GM12878 (cell line): ENCODE measurements at regions not wholly inside any gene's neighbourhood (a gene's known extent, or its start where the extent isn't known, plus 50 kb on each side); places are given as distances from the start of the nearest gene placed in this dataset.

Source experiments
- ATAC-seq: fragments of 200-7000 bp; cut with Tn5 transposase; 3 replicates; pipeline ENCODE4 v1.9.1; 2020; ENCODE audit warnings: mild to moderate bottlenecking, moderate library complexity
- BruUV-seq: library from RNA; stranded (reverse); fragments of 400-500 nt; replicated peaks from 2 replicates; lab custom pipeline; 2021; lab: Mats Ljungman, UMichigan
- CTCF ChIA-PET: fragments of 300-600 bp; sonication (Branson Sonifier 250); formaldehyde crosslinking; extraction: SDS; loops from one replicate; lab custom pipeline; 2021; ENCODE audit warnings: inconsistent platforms; lab: Yijun Ruan, JAX
- POLR2A ChIA-PET: fragments of 350-600 bp; formaldehyde crosslinking; extraction: SDS; loops from one replicate; lab custom pipeline; 2021; ENCODE audit warnings: inconsistent platforms; lab: Charles Lee
- RAD21 ChIA-PET: fragments of 300-600 bp; sonication (Branson Sonifier 250); formaldehyde crosslinking; loops from one replicate; lab custom pipeline; 2023; ENCODE audit warnings: antibody characterized with exemption; ENCODE audit not compliant: unreplicated experiment; lab: Charles Lee
- SMC1A ChIA-PET: fragments of 300-600 bp; sonication (Branson Sonifier 250); formaldehyde crosslinking; loops from one replicate; lab custom pipeline; 2023; ENCODE audit not compliant: unreplicated experiment, uncharacterized antibody; lab: Charles Lee
- DNase-seq: peaks from one replicate; pipeline ENCODE4 v3.0.0-alpha.2; 2011; ENCODE audit warnings: low read depth, low spot score
- FAIRE-seq: peaks from 3 replicates; lab custom pipeline; 2011; peaks lifted over from hg19 to GRCh38; lab: Jason Lieb, UNC
- H2AFZ ChIP-seq: 2 replicates; pipeline ENCODE4 v1.6.0; 2011; ENCODE audit warnings: low read depth, low read length, control low read depth; ENCODE audit not compliant: control insufficient read depth
- H3K27ac ChIP-seq: 2 replicates; pipeline ENCODE4 v1.5.1; 2011; ENCODE audit warnings: control low read depth; ENCODE audit not compliant: control insufficient read depth, insufficient read depth
- H3K27me3 ChIP-seq, 2 experiments: replicated peaks in 1 of 2; 2 replicates each; pipeline versions ENCODE4 v1.6.0 to v1.6.1; 2011; ENCODE audit warnings: low read length in 1 of 2; ENCODE audit not compliant: control insufficient read depth in 2 of 2, insufficient read depth in 2 of 2
- H3K36me3 ChIP-seq, 2 experiments: 2 replicates each; pipeline ENCODE4 v1.5.1; 2011; ENCODE audit warnings: low read length in 1 of 2; ENCODE audit not compliant: control insufficient read depth in 2 of 2, insufficient read depth in 2 of 2
- H3K4me1 ChIP-seq: 2 replicates; pipeline ENCODE4 v1.6.1; 2011; ENCODE audit warnings: mild to moderate bottlenecking, low read length, moderate library complexity, mixed read lengths; ENCODE audit not compliant: control insufficient read depth, insufficient read depth
- H3K4me2 ChIP-seq: 2 replicates; pipeline ENCODE4 v1.6.0; 2011; ENCODE audit warnings: control low read depth; ENCODE audit not compliant: control insufficient read depth, insufficient read depth
- H3K4me3 ChIP-seq: fragments of 200-600 bp; sonication (generic); 2 replicates; pipeline ENCODE4 v1.5.1; 2016
- H3K79me2 ChIP-seq: 2 replicates; pipeline ENCODE4 v1.6.0; 2011; ENCODE audit warnings: low read length; ENCODE audit not compliant: control insufficient read depth, insufficient read depth
- H3K9ac ChIP-seq: 2 replicates; pipeline ENCODE4 v1.8.0; 2011; ENCODE audit warnings: low read length, control low read depth, mixed read lengths; ENCODE audit not compliant: control insufficient read depth, insufficient read depth
- H3K9me3 ChIP-seq: replicated peaks from 3 replicates; pipeline ENCODE4 v1.5.1; 2011; ENCODE audit warnings: mild to moderate bottlenecking, low read length; ENCODE audit not compliant: control insufficient read depth, insufficient read depth
- H4K20me1 ChIP-seq: 2 replicates; pipeline ENCODE4 v1.6.0; 2011; ENCODE audit not compliant: control insufficient read depth, insufficient read depth
- BCL11A ChIP-seq: IDR thresholded peaks from 2 replicates; pipeline ENCODE4 v1.6.1; 2011; ENCODE audit warnings: low read depth, low read length
- CBFB ChIP-seq: IDR thresholded peaks from 2 replicates; pipeline ENCODE4 v1.6.1; 2016; ENCODE audit warnings: antibody characterized with exemption, low read depth
- EGR1 ChIP-seq, 2 experiments: IDR thresholded peaks; 1 replicate in 1 of 2; 2 replicates in 1 of 2; pipeline ENCODE4 v1.6.1; 2011 to 2012; ENCODE audit warnings: low read depth in 2 of 2, low read length in 2 of 2, borderline replicate concordance in 1 of 2, mild to moderate bottlenecking in 1 of 2, moderate library complexity in 1 of 2
- GABPA ChIP-seq: IDR thresholded peaks from 2 replicates; pipeline ENCODE4 v1.6.1; 2014; ENCODE audit warnings: antibody characterized with exemption, low read depth, mild to moderate bottlenecking, inconsistent platforms
- JUNB ChIP-seq: IDR thresholded peaks from 2 replicates; pipeline ENCODE4 v1.6.1; 2016; ENCODE audit warnings: antibody characterized with exemption, mild to moderate bottlenecking
- NFYA ChIP-seq: IDR thresholded peaks from 2 replicates; pipeline ENCODE4 v1.6.1; 2011; ENCODE audit warnings: low read depth, mild to moderate bottlenecking, low read length, improper control_type of control experiment, borderline replicate concordance
- SREBF1 ChIP-seq: IDR thresholded peaks from 2 replicates; pipeline ENCODE4 v1.6.1; 2012; ENCODE audit warnings: mild to moderate bottlenecking, low read length
- ZNF207 ChIP-seq: fragments of 450-650 bp; IDR thresholded peaks from 2 replicates; pipeline ENCODE4 v1.6.1; 2014; ENCODE audit warnings: antibody characterized with exemption, mild to moderate bottlenecking, borderline replicate concordance
- ZNF24 ChIP-seq: fragments of 450-650 bp; IDR thresholded peaks from 2 replicates; pipeline ENCODE4 v1.6.1; 2017; ENCODE audit warnings: antibody characterized with exemption, mild to moderate bottlenecking
- ZNF384 ChIP-seq: IDR thresholded peaks from 2 replicates; pipeline ENCODE4 v1.6.1; 2012; ENCODE audit warnings: low read depth, mild to moderate bottlenecking, low read length, improper control_type of control experiment, borderline replicate concordance
- ZNF592 ChIP-seq: fragments of 450-650 bp; IDR thresholded peaks from 2 replicates; pipeline ENCODE4 v1.6.1; 2017; ENCODE audit warnings: mild to moderate bottlenecking, moderate library complexity
- ZNF622 ChIP-seq: fragments of 450-650 bp; IDR thresholded peaks from 2 replicates; pipeline ENCODE4 v1.6.1; 2017; ENCODE audit warnings: mild to moderate bottlenecking, inconsistent platforms
- WGBS: methylation state at CpG from one replicate; pipeline ENCODE4 v1.1.6; 2016; ENCODE audit warnings: low lambda C conversion rate; ENCODE audit not compliant: insufficient replicate concordance, insufficient coverage; ENCODE audit errors: missing lambda C conversion rate; 5-methylcytosine and 5-hydroxymethylcytosine counted together
- in situ Hi-C: fragments of 300-500 bp; cut with MboI; formaldehyde crosslinking; loops from 9 replicates; pipeline ENCODE4 v1.14.3; 2018; ENCODE audit warnings: mixed read lengths
- intact Hi-C: fragments of 100-400 bp; cut with micrococcal nuclease; formaldehyde crosslinking; loops from one replicate; pipeline ENCODE4 v1.14.2; 2022; ENCODE audit not compliant: unreplicated experiment

GRCh38 chr3:178900029-178900646 is 171.5 kb downstream of the ZMAT3 start:
- intact Hi-C loops (no loop called here), in situ Hi-C loops (no loop called here)
- no peak for DNase-seq
- Histone ChIP-seq H3K4me3 (no peak overlapping the region), H3K27me3 (no peaks in the 10 kb centered on the region), H3K9me3 (no peaks in the 10 kb centered on the region), H3K27ac (no peak overlapping the region), H3K36me3 (no peaks in the 10 kb centered on the region), H2AFZ (no peak overlapping the region), H4K20me1 (no peaks in the 10 kb centered on the region), H3K79me2 (no peaks in the 10 kb centered on the region), H3K4me1 (no peaks in the 10 kb centered on the region), H3K4me2 (no peak overlapping the region), H3K9ac (no peak overlapping the region)
- FAIRE-seq = no peak
- TF ChIP-seq EGR1 (IDR thresholded peaks at IDR 0.05; ENCODE audit: borderline replicate concordance in 1 of 2, low read depth in 2 of 2, low read length in 2 of 2) = no peak
- CTCF ChIA-PET = interaction anchor here (0.9 kb wide), 1 partner anchor 62 kb away, joined by 4 read pairs; no protein-coding TSS in a partner anchor
- RAD21 ChIA-PET = no interaction called here
- SMC1A ChIA-PET = interaction anchor here (1.2 kb wide), 1 partner anchor 10 kb away, joined by 4 read pairs; no protein-coding TSS in a partner anchor
- POLR2A ChIA-PET = no interaction called here
- no peak for ATAC-seq
- BruUV-seq = no TSS peak

- no peaks in the 10 kb centered on the region for H4K20me1 ChIP-seq
- no peaks in the 10 kb centered on the region for H3K4me1 ChIP-seq
- POLR2A ChIA-PET = no interaction called here
- BruUV-seq = no TSS peak
- H3K36me3 ChIP-seq = no peaks in the 10 kb centered on the region
- H3K4me2 ChIP-seq = no peak overlapping the region
- WGBS = 58% methylated on average over 4 of the region's 4 CpGs
- CTCF ChIA-PET = no interaction called here
- FAIRE-seq = no peak
- no peaks in the 10 kb centered on the region for H3K27me3 ChIP-seq
- H3K27ac ChIP-seq = no peak overlapping the region
- SMC1A ChIA-PET = interaction anchor here (1.2 kb wide), 1 partner anchor 449 kb away, joined by 3 read pairs; no protein-coding TSS in a partner anchor
- H3K4me3 ChIP-seq = no peak overlapping the region
- no peak for ATAC-seq
- intact Hi-C loops = no loop called here
- no peak for DNase-seq
- H3K9me3 ChIP-seq = no peaks in the 10 kb centered on the region; the same call in 2 of the 3 replicates
- H3K79me2 ChIP-seq = no peaks in the 10 kb centered on the region
- RAD21 ChIA-PET = interaction anchor here (0.7 kb wide), 1 partner anchor 147 kb away, joined by 3 read pairs; no protein-coding TSS in a partner anchor
- in situ Hi-C loops = no loop called here
- H2AFZ ChIP-seq = no peak overlapping the region
- H3K9ac ChIP-seq = no peak overlapping the region
- no peak for TF ChIP-seq CBFB
- no peak for TF ChIP-seq NFYA
- TF ChIP-seq ZNF622 = no peak
- no peak for TF ChIP-seq ZNF384
- no peak for TF ChIP-seq SREBF1
- TF ChIP-seq JUNB = no peak
- TF ChIP-seq GABPA = no peak
- no peak for TF ChIP-seq ZNF24
- no peak for TF ChIP-seq ZNF207
- no peak for TF ChIP-seq ZNF592
- TF ChIP-seq BCL11A = no peak
Measured at GRCh38 chr3:178895178-178895789, 176.3 kb downstream of the ZMAT3 start.
